H1 (cell line): ENCODE measurements at regions not wholly inside any gene's neighbourhood (a gene's known extent, or its start where the extent isn't known, plus 50 kb on each side); places are given as distances from the start of the nearest gene placed in this dataset.

Source experiments
- CTCF ChIA-PET: fragments of 300-600 bp; sonication (Branson Sonifier 250); formaldehyde crosslinking; loops from one replicate; lab custom pipeline; 2021; ENCODE audit not compliant: partially characterized antibody; lab: Charles Lee
- POLR2A ChIA-PET: fragments of 300-600 bp; sonication (Branson Sonifier 250); formaldehyde crosslinking; loops from one replicate; lab custom pipeline; 2021; ENCODE audit warnings: inconsistent platforms; ENCODE audit not compliant: partially characterized antibody; lab: Charles Lee
- DNase-seq, 2 experiments: peaks; one replicate each; pipeline versions ENCODE4 v3.0.0 to v3.0.0-alpha.2; 2010 to 2022; ENCODE audit warnings: low spot score in 2 of 2, low read depth in 1 of 2, mixed read lengths in 1 of 2
- FAIRE-seq: peaks from 2 replicates; lab custom pipeline; 2011; peaks lifted over from hg19 to GRCh38; lab: Jason Lieb, UNC
- H2AFZ ChIP-seq: 2 replicates; pipeline ENCODE4 v1.8.1; 2012; ENCODE audit warnings: low read length, inconsistent platforms
- H2AK5ac ChIP-seq: 2 replicates; pipeline ENCODE4 v1.6.1; 2013; ENCODE audit warnings: low read depth, low read length
- H2BK120ac ChIP-seq: replicated peaks from 2 replicates; pipeline ENCODE3; 2013; ENCODE audit warnings: low read depth, low read length, inconsistent platforms
- H2BK12ac ChIP-seq: 2 replicates; pipeline ENCODE4 v1.6.1; 2013; ENCODE audit warnings: low read depth, low read length
- H2BK15ac ChIP-seq: 2 replicates; pipeline ENCODE4 v1.6.1; 2013; ENCODE audit warnings: low read length
- H2BK20ac ChIP-seq: 2 replicates; pipeline ENCODE4 v1.6.1; 2013; ENCODE audit warnings: low read length
- H2BK5ac ChIP-seq: 2 replicates; pipeline ENCODE4 v1.6.1; 2013; ENCODE audit warnings: low read depth, low read length
- H3K14ac ChIP-seq: 2 replicates; pipeline ENCODE4 v1.6.1; 2013; ENCODE audit warnings: inconsistent platforms; ENCODE audit not compliant: insufficient read length
- H3K18ac ChIP-seq: 2 replicates; pipeline ENCODE4 v1.6.1; 2013; ENCODE audit warnings: low read length; ENCODE audit errors: extremely low read depth
- H3K23ac ChIP-seq: 2 replicates; pipeline ENCODE4 v1.6.1; 2013; ENCODE audit warnings: inconsistent platforms; ENCODE audit not compliant: insufficient read length
- H3K23me2 ChIP-seq: 2 replicates; pipeline ENCODE4 v1.6.1; 2013; ENCODE audit warnings: low read depth, low read length
- H3K27ac ChIP-seq: 2 replicates; pipeline ENCODE4 v1.6.1; 2011; ENCODE audit warnings: low read depth, low read length, inconsistent platforms
- H3K27me3 ChIP-seq, 4 experiments: replicated peaks in 1 of 4; 1 replicate in 1 of 4; 2 replicates in 3 of 4; pipeline versions ENCODE4 v1.6.1 to v1.8.1; 2011 to 2013; ENCODE audit warnings: low read length in 3 of 4, mild to moderate bottlenecking in 3 of 4, inconsistent platforms in 2 of 4, mixed read lengths in 2 of 4, moderate library complexity in 1 of 4; ENCODE audit not compliant: control insufficient read depth in 3 of 4, insufficient read depth in 3 of 4; ENCODE audit errors: extremely low read depth in 1 of 4
- H3K36me3 ChIP-seq, 4 experiments: 2 replicates each; pipeline versions ENCODE4 v1.6.1 to v1.8.1; 2011 to 2013; ENCODE audit warnings: mild to moderate bottlenecking in 4 of 4, low read length in 3 of 4, moderate library complexity in 2 of 4, control low read depth in 1 of 4, inconsistent platforms in 1 of 4; ENCODE audit not compliant: insufficient read depth in 4 of 4, control insufficient read depth in 2 of 4
- H3K4ac ChIP-seq: replicated peaks from 2 replicates; pipeline ENCODE3; 2013; ENCODE audit warnings: low read length, low read depth, mixed read lengths, inconsistent platforms; ENCODE audit not compliant: insufficient read length
- H3K4me1 ChIP-seq, 4 experiments: replicated peaks in 1 of 4; 1 replicate in 1 of 4; 2 replicates in 3 of 4; pipeline versions ENCODE4 v1.6.1 to v1.8.1; 2011 to 2013; ENCODE audit warnings: low read length in 3 of 4, inconsistent platforms in 2 of 4, mixed read lengths in 1 of 4; ENCODE audit not compliant: insufficient read depth in 4 of 4, control insufficient read depth in 3 of 4
- H3K4me2 ChIP-seq, 2 experiments: 2 replicates each; pipeline versions ENCODE4 v1.6.1 to v1.8.1; 2011 to 2013; ENCODE audit warnings: low read depth in 2 of 2, low read length in 2 of 2, control low read depth in 1 of 2, inconsistent platforms in 1 of 2, mild to moderate bottlenecking in 1 of 2; ENCODE audit not compliant: insufficient read depth in 1 of 2
- H3K4me3 ChIP-seq, 4 experiments: fragments of 200-600, 300-600 bp in 1 of 4; sonication (generic), shearing (Covaris generic), sonication (Bioruptor Twin) in 1 of 4; 2 replicates each; pipeline versions ENCODE4 v1.5.1 to v1.8.1; 2011 to 2016; ENCODE audit warnings: low read length in 4 of 4, low read depth in 3 of 4, control low read depth in 2 of 4, inconsistent platforms in 2 of 4, mild to moderate bottlenecking in 2 of 4, mixed read lengths in 1 of 4, moderate library complexity in 1 of 4; ENCODE audit not compliant: insufficient read depth in 2 of 4; ENCODE audit errors: extremely low read depth in 1 of 4
- H3K56ac ChIP-seq: replicated peaks from 2 replicates; pipeline ENCODE3; 2013; ENCODE audit warnings: low read depth, mild to moderate bottlenecking, mixed read lengths, low read length, inconsistent platforms; ENCODE audit not compliant: insufficient read length
- H3K79me1 ChIP-seq: 2 replicates; pipeline ENCODE4 v1.6.1; 2013; ENCODE audit warnings: low read depth, low read length, control low read depth
- H3K79me2 ChIP-seq, 2 experiments: 2 replicates each; pipeline versions ENCODE4 v1.6.1 to v1.8.1; 2012 to 2013; ENCODE audit warnings: low read length in 2 of 2, mild to moderate bottlenecking in 2 of 2, inconsistent platforms in 1 of 2; ENCODE audit not compliant: insufficient read depth in 2 of 2, control insufficient read depth in 1 of 2
- H3K9ac ChIP-seq, 4 experiments: replicated peaks in 1 of 4; 1 replicate in 1 of 4; 2 replicates in 3 of 4; pipeline versions ENCODE4 v1.6.1 to v1.8.1; 2011 to 2013; ENCODE audit warnings: low read depth in 3 of 4, low read length in 3 of 4, control low read depth in 2 of 4, mild to moderate bottlenecking in 2 of 4, moderate library complexity in 2 of 4, inconsistent platforms in 1 of 4; ENCODE audit errors: extremely low read depth in 1 of 4
- H3K9me3 ChIP-seq, 2 experiments: 2 replicates each; pipeline versions ENCODE4 v1.6.1 to v1.8.1; 2012 to 2013; ENCODE audit warnings: mild to moderate bottlenecking in 2 of 2, moderate library complexity in 2 of 2, control low read depth in 1 of 2, inconsistent platforms in 1 of 2, low read depth in 1 of 2, low read length in 1 of 2, mixed read lengths in 1 of 2; ENCODE audit not compliant: insufficient read depth in 2 of 2
- H4K20me1 ChIP-seq, 2 experiments: replicated peaks in 1 of 2; 2 replicates each; pipeline versions ENCODE3 to v1.8.1; 2011 to 2013; ENCODE audit warnings: inconsistent platforms in 2 of 2, low read length in 2 of 2, mild to moderate bottlenecking in 1 of 2; ENCODE audit not compliant: insufficient read depth in 2 of 2, control insufficient read depth in 1 of 2
- H4K5ac ChIP-seq: 2 replicates; pipeline ENCODE4 v1.6.1; 2013; ENCODE audit warnings: low read length, low read depth, mixed read lengths, inconsistent platforms; ENCODE audit not compliant: insufficient read length
- H4K8ac ChIP-seq: 2 replicates; pipeline ENCODE4 v1.8.0; 2013; ENCODE audit warnings: mild to moderate bottlenecking, moderate library complexity, low read length, inconsistent platforms; ENCODE audit not compliant: insufficient read depth; ENCODE audit errors: extremely low read depth
- H4K91ac ChIP-seq: replicated peaks from 2 replicates; pipeline ENCODE3; 2013; ENCODE audit warnings: low read length, mixed read lengths, inconsistent platforms; ENCODE audit not compliant: insufficient read length
- CTCF ChIP-seq, 3 experiments: IDR thresholded peaks; 1 replicate in 2 of 3; 2 replicates in 1 of 3; pipeline versions ENCODE4 v1.5.1 to v1.6.1; 2011; ENCODE audit warnings: low read length in 3 of 3, mild to moderate bottlenecking in 3 of 3, inconsistent platforms in 2 of 3, low read depth in 1 of 3, moderate library complexity in 1 of 3; ENCODE audit not compliant: insufficient read depth in 1 of 3; ENCODE audit errors: control extremely low read depth in 1 of 3
- RNF2 ChIP-seq: fragments of 200-900, 300-1000 bp; sonication (generic); IDR thresholded peaks from 2 replicates; pipeline ENCODE4 v1.7.1; 2016; ENCODE audit warnings: borderline replicate concordance, low read depth, mild to moderate bottlenecking, antibody characterized with exemption, low read length; ENCODE audit not compliant: poor library complexity, severe bottlenecking; ENCODE audit errors: missing control alignments
- WGBS, 2 experiments: shearing (Covaris generic) in 1 of 2; methylation state at CpG; one replicate each; pipeline versions ENCODE4 v1.1.6 to v1.1.7; 2013 to 2015; ENCODE audit warnings: low lambda C conversion rate in 2 of 2, mixed read lengths in 2 of 2, inconsistent platforms in 1 of 2, low coverage in 1 of 2, missing lambda C conversion rate in 1 of 2; ENCODE audit not compliant: insufficient replicate concordance in 2 of 2, insufficient coverage in 1 of 2, insufficient read length in 1 of 2; ENCODE audit errors: extremely low coverage in 1 of 2, missing lambda C conversion rate in 1 of 2; 5-methylcytosine and 5-hydroxymethylcytosine counted together

GRCh38 chr2:204395539-204395938 is 149.7 kb upstream of the PARD3B start:
- Histone ChIP-seq H3K27me3 (no peaks in the 10 kb centered on the region), H2BK12ac (no peak overlapping the region), H2AK5ac (no peak overlapping the region), H2AFZ (no peak overlapping the region), H3K23me2 (no peaks in the 10 kb centered on the region), H2BK5ac (no peak overlapping the region), H3K79me1 (no peaks in the 10 kb centered on the region), H3K18ac (no peak overlapping the region), H3K9ac (no peak overlapping the region), H4K20me1 (no peaks in the 10 kb centered on the region), H3K56ac (no peak overlapping the region), H2BK20ac (no peak overlapping the region), H3K36me3 (no peaks in the 10 kb centered on the region), H2BK120ac (no peak overlapping the region), H3K9me3 (no peaks in the 10 kb centered on the region; a peak in 1 of 4 replicates), H3K4me3 (no peak overlapping the region), H2BK15ac (no peak overlapping the region), H3K79me2 (no peaks in the 10 kb centered on the region), H4K8ac (no peak overlapping the region), H3K4me2 (no peak overlapping the region), H4K5ac (no peak overlapping the region), H3K23ac (no peak overlapping the region), H3K4ac (no peak overlapping the region), H3K27ac (no peak overlapping the region), H3K4me1 (no peaks in the 10 kb centered on the region), H4K91ac (no peak overlapping the region), H3K14ac (no peak overlapping the region)
- FAIRE-seq: no peak
- ChIA-PET POLR2A (no interaction called here), CTCF (interaction anchor here (1.5 kb wide), 1 partner anchor 38 kb away, joined by 3 read pairs; no protein-coding TSS in a partner anchor)
- TF ChIP-seq CTCF (IDR thresholded peaks at IDR 0.05; ENCODE audit: control extremely low read depth in 1 of 3, insufficient read depth in 1 of 3, low read depth in 1 of 3, low read length in 3 of 3) (no peak), RNF2 (no peak)
- no peak for DNase-seq
- 89% methylated on average over 4 of the region's 4 CpGs; no CpG with 5 or more reads in 1 of the 2 experiments for WGBS, 2 experiments
